ENCODE measurements at regions not wholly inside any gene's neighbourhood (a gene's known extent, or its start where the extent isn't known, plus 50 kb on each side); places are given as distances from the start of the nearest gene placed in this dataset.

DNA sequence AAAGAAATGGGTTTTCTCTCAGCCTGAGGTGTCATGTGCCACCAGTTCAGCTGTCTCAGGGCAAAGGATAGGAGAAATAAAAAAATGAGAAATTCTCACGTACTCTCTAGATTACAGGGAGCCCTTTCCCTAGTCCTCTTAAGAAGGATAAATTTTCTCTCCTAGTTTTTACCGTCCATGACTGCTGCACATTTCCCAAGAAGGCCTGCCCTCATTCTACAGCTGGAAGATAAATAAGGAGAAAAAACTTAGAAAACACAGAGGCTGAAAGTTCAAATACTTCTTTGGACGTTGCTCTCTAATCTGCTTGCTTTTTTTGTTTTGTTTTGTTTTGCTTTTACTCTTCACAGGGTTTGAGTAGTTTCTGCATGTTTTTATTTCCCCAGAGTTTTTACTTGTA lies 211.9 kb downstream of the DCAF12L2 start:
- no peak for TF ChIP-seq CTCF (IDR thresholded peaks at IDR 0.05; ENCODE audit: low read depth, low read length)
- H3K4me3 ChIP-seq (replicated peaks in 1 of 2; ENCODE audit: low read depth in 2 of 2, low read length in 2 of 2), result no peak overlapping the region
- DNase-seq (ENCODE audit: low read depth in 2 of 2), result no peak

GRCh38 chrX:125977851-125978250 lies 188.2 kb downstream of the DCAF12L2 start:
- DNase-seq (ENCODE audit: low read depth in 2 of 2), result no peak
- no peak overlapping the region for H3K4me3 ChIP-seq (replicated peaks in 1 of 2; ENCODE audit: low read depth in 2 of 2, low read length in 2 of 2)
- no peak for TF ChIP-seq CTCF (IDR thresholded peaks at IDR 0.05; ENCODE audit: low read depth, low read length)

DNA sequence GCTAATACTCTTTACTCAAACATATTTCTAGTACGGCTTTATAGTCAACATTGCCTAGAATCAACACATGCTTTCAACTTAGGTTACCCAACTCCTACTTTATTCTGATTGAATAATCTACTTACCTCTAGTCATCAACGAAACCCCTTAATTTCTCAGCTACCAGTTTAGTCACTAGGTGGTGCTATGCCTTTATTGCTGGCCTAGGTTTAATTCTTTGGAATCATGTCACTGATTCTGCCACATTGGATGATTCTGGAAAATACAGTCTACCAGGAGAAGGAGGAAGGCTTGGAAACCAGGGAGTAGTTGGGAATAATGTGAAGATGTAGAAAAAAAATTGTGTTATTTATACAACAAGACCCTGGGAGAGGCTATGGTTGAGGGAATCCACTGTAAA lies 167.7 kb downstream of the DCAF12L2 start:
- no peak overlapping the region for H3K4me3 ChIP-seq (replicated peaks in 1 of 2; ENCODE audit: low read depth in 2 of 2, low read length in 2 of 2)
- peak; percentile 19 for TF ChIP-seq CTCF (IDR thresholded peaks at IDR 0.05; ENCODE audit: low read depth, low read length)
- peak in 1 of 2 donors; percentile 5 for DNase-seq (ENCODE audit: low read depth in 2 of 2)

GRCh38 chrX:126027229-126027628 lies 138.9 kb downstream of the DCAF12L2 start:
- no peak overlapping the region for H3K4me3 ChIP-seq (replicated peaks in 1 of 2; ENCODE audit: low read depth in 2 of 2, low read length in 2 of 2)
- TF ChIP-seq CTCF (IDR thresholded peaks at IDR 0.05; ENCODE audit: low read depth, low read length), result no peak
- no peak for DNase-seq (ENCODE audit: low read depth in 2 of 2)

- no peak for DNase-seq (ENCODE audit: low read depth in 2 of 2)
- H3K4me3 ChIP-seq (replicated peaks in 1 of 2; ENCODE audit: low read depth in 2 of 2, low read length in 2 of 2), result no peak overlapping the region
- no peak for TF ChIP-seq CTCF (IDR thresholded peaks at IDR 0.05; ENCODE audit: low read depth, low read length)
These were observed 136.1 kb downstream of the DCAF12L2 start for GRCh38 chrX:126030021-126030420.

DNA sequence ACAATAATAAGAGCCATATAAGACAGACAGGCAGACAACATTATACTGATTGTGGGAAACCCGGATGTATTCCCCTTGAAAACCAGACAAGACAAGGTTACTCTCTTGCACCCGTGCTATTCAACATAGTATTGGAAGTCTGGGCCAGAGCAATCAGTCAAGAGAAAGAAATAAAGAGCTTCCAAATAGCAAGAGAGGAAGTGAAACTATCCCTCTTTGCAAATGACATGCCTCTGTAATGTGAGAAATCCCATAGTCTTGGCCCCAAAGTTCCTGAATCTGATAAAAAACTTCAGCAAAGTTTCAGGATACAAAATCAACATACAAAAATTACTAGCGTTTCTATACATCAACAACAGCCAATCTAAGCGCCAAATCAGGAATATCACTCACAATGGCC lies 102.1 kb downstream of the DCAF12L2 start:
- H3K4me3 ChIP-seq (replicated peaks in 1 of 2; ENCODE audit: low read depth in 2 of 2, low read length in 2 of 2), result no peak overlapping the region
- DNase-seq (ENCODE audit: low read depth in 2 of 2), result no peak
- TF ChIP-seq CTCF (IDR thresholded peaks at IDR 0.05; ENCODE audit: low read depth, low read length), result no peak

GRCh38 chrX:126064901-126065541 lies 101.1 kb downstream of the DCAF12L2 start:
- DNase-seq (ENCODE audit: low read depth in 2 of 2), result no peak

More at GRCh38 chrX:126064901-126065541, 101.1 kb downstream of the DCAF12L2 start:
- no peak overlapping the region for H3K4me3 ChIP-seq (replicated peaks in 1 of 2; ENCODE audit: low read depth in 2 of 2, low read length in 2 of 2)
- TF ChIP-seq CTCF (IDR thresholded peaks at IDR 0.05; ENCODE audit: low read depth, low read length), result no peak

Measured in cardiac fibroblast (primary cell).